ENCODE measurements at regions not wholly inside any gene's neighbourhood (a gene's known extent, or its start where the extent isn't known, plus 50 kb on each side); places are given as distances from the start of the nearest gene placed in this dataset.

DNA sequence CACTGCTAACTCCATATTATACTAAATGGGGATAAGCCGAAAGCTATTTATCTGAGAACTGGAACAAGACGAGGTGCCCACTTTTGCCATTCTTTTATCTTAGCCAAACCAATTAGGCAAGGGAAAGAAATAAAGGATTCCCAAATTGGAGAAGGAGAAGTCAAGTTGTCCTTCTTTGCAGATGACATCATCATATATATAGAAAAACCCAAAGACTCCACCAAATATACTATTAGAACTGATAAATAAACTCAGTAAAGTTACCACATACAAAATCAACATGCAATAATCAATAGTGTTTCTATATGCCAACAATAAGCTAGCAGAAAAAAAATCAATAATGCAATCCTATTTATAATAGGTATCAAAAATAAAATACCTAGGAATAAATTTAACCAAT lies 570.3 kb upstream of the EPHA7 start:
- no peak for TF ChIP-seq POLR2AphosphoS5 (IDR thresholded peaks at IDR 0.05; ENCODE audit: insufficient read depth in 1 of 2, low read depth in 1 of 2)
- no peak for TF ChIP-seq POLR2A (IDR thresholded peaks at IDR 0.05)
